Coronary artery (tissue), 2 donors: ENCODE measurements at regions not wholly inside any gene's neighbourhood (a gene's known extent, or its start where the extent isn't known, plus 50 kb on each side); places are given as distances from the start of the nearest gene placed in this dataset.
A peak's percentile ranks its signal among the peaks of the same experiment; 100 is the strongest.

Experiments
- DNase-seq: peaks from one replicate; pipeline ENCODE4 v3.0.0-alpha.2; 2017; ENCODE audit warnings: low spot score
- H3K27ac ChIP-seq, 2 donors: fragments of 200-600 bp; sonication (generic); one replicate each; pipeline ENCODE4 v1.5.1; 2016 to 2019
- H3K4me3 ChIP-seq: fragments of 200-600 bp; sonication (generic); 2 replicates; pipeline ENCODE4 v1.5.1; 2016; ENCODE audit warnings: mild to moderate bottlenecking, moderate library complexity
- TF ChIP-seq, protein P1 (sequence below): fragments of 200-600 bp; sonication (generic); IDR thresholded peaks from one replicate; pipeline ENCODE4 v1.5.1; 2019; ENCODE audit warnings: antibody characterized with exemption

DNA sequence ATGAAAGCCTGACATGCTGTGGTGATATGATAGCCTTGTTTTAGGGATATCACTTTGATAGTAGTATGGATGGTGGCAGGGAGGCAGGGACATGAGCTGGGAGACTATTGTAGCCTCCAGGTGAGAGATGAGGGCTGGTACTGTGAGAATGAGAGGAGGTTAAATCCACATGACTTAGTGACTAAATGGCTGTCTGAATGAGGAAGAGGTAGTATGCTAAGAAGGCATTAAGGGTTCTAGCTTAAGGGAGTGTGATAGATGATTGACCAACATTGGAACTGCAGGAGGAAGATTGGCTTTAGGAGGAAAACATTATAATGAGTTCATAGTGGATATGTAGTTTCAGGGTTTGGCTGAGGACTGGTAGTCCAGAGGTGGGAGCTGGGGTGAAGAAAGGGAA, 195.0 kb upstream of the ANK2 start:
- no peak for DNase-seq
- Histone ChIP-seq H3K4me3 (no peak overlapping the region), H3K27ac (no peak overlapping the region)
- TF ChIP-seq, protein P1, sequence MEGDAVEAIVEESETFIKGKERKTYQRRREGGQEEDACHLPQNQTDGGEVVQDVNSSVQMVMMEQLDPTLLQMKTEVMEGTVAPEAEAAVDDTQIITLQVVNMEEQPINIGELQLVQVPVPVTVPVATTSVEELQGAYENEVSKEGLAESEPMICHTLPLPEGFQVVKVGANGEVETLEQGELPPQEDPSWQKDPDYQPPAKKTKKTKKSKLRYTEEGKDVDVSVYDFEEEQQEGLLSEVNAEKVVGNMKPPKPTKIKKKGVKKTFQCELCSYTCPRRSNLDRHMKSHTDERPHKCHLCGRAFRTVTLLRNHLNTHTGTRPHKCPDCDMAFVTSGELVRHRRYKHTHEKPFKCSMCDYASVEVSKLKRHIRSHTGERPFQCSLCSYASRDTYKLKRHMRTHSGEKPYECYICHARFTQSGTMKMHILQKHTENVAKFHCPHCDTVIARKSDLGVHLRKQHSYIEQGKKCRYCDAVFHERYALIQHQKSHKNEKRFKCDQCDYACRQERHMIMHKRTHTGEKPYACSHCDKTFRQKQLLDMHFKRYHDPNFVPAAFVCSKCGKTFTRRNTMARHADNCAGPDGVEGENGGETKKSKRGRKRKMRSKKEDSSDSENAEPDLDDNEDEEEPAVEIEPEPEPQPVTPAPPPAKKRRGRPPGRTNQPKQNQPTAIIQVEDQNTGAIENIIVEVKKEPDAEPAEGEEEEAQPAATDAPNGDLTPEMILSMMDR = no peak

DNA sequence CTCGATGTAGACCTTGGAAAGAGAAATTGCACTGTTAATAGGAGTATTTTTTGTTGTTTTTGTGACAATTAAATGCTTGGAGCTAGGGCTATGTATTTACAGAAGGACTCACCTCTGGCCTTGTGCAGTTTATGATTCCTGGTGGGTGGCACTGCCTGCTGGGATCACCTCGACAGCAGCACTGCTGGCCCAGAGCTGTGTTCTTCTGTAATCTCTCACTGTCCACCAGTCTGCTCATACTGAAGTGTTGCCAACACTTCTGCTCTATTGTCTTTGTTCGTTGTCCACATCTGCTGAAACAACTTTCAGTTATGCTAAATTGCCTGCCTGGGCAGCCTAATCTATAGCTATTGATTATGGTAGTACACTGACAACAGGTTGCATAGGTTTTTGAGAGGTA, 194.4 kb upstream of the ANK2 start:
- Histone ChIP-seq H3K27ac (no peak overlapping the region), H3K4me3 (no peak overlapping the region)
- TF ChIP-seq, protein P1 = no peak
- no peak for DNase-seq

DNA sequence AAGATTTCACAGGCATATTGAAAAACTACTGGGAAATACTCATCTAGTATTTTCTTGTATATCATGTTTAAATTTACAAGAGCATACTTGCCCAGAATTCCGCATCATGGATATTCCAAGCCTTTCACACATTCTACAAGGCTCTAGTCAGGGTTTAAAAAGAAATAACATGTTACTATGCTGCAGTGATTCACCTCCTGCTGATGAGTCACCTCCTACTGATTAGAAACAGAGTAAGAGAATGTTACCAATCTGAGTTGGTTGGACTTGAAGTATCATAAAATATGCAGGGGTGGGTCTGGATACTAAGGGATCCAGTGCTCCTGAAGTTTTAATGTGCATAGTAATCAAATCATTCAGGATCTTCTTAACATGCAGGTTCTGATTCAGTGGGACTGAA, 192.0 kb upstream of the ANK2 start:
- no peak for DNase-seq
- TF ChIP-seq, protein P1 = no peak
- Histone ChIP-seq H3K27ac (peak overlapping the region in 1 of 2 donors; percentile 51), H3K4me3 (no peak overlapping the region)

- DNase-seq = no peak
- TF ChIP-seq, protein P1 = no peak
- Histone ChIP-seq H3K27ac (no peak overlapping the region), H3K4me3 (no peak overlapping the region)
These were observed 190.7 kb upstream of the ANK2 start for GRCh38 chr4:112858751-112859150.

GRCh38 chr4:112859456-112860184, 189.8 kb upstream of the ANK2 start:
- H3K27ac ChIP-seq = no peak overlapping the region
- TF ChIP-seq, protein P1 = no peak
- DNase-seq = no peak
- no peak overlapping the region for H3K4me3 ChIP-seq

DNA sequence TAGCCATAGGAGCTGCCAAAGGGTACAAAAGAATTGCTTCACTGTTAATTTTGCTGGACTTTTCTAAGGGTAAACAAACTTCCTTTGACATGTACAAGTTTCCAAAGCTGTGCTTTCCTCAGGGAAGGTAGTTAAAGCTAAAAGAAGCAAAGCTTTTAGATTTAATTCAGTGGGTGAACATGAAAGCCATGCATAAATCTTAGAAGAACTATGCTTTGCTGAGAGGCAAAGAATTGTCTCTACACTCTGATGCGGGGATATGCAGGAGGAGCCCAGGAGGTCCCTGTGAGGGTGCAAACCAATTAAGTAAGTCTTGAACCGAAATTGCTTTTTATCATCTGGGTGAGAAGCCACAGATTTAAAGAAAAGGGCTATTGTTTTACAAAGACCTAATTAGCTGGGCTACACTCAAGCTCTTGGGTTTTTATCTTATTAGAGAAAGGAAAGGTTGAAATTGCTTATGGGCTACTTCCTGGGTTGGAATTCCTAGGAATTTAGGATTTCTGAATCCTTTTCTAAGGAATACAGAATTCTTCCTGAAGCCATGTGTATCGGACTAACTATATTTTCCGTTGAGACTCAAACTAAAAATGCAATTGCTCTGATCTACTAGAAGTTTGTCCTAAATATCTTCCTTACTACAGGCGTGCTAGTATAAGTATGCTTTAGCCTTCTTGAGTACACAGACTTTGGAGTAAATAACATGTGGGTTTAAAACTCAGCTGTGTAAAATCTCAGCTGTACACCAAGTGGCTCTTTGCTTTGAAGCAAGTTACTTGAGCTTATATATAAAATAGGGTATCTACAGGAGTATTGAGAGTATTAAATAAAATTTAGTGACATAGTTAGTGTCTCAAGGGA, 188.4 kb upstream of the ANK2 start:
- Histone ChIP-seq H3K4me3 (no peak overlapping the region), H3K27ac (no peak overlapping the region)
- DNase-seq = no peak
- TF ChIP-seq, protein P1 = no peak
